GM10266 (cell line): ENCODE measurements at regions not wholly inside any gene's neighbourhood (a gene's known extent, or its start where the extent isn't known, plus 50 kb on each side); places are given as distances from the start of the nearest gene placed in this dataset.

ENCODE experiments used
- DNase-seq: peaks from one replicate; pipeline ENCODE4 v3.0.0; 2012; ENCODE audit errors: extremely low spot score
- CTCF ChIP-seq: IDR thresholded peaks from 2 replicates; pipeline ENCODE4 v1.5.1; 2012; ENCODE audit warnings: mild to moderate bottlenecking, low read depth; ENCODE audit not compliant: control insufficient read depth, insufficient read depth; ENCODE audit errors: missing control alignments

- DNase-seq: no peak
- no peak for TF ChIP-seq CTCF
Measured at GRCh38 chr4:11118513-11118912, 310.2 kb downstream of the HS3ST1 start.

- TF ChIP-seq CTCF: no peak
Measured at GRCh38 chr4:11116940-11117339, 311.8 kb downstream of the HS3ST1 start.

GRCh38 chr4:11111876-11112275 is 316.8 kb downstream of the HS3ST1 start:
- no peak for DNase-seq
- TF ChIP-seq CTCF: no peak

More at GRCh38 chr4:11116940-11117339, 311.8 kb downstream of the HS3ST1 start:
- no peak for DNase-seq

- TF ChIP-seq CTCF: no peak
- DNase-seq: no peak
Measured at GRCh38 chr4:11111370-11111769, 317.3 kb downstream of the HS3ST1 start.

- no peak for DNase-seq
Measured at GRCh38 chr4:11106759-11107158, 321.9 kb downstream of the HS3ST1 start.

GRCh38 chr4:11106190-11106589 is 322.5 kb downstream of the HS3ST1 start:
- no peak for TF ChIP-seq CTCF
- DNase-seq: no peak

More at GRCh38 chr4:11106759-11107158, 321.9 kb downstream of the HS3ST1 start:
- TF ChIP-seq CTCF: no peak

- no peak for DNase-seq
- TF ChIP-seq CTCF: no peak
Measured at GRCh38 chr4:11105715-11106114, 323.0 kb downstream of the HS3ST1 start.

- TF ChIP-seq CTCF: no peak
Measured at GRCh38 chr4:11098461-11098860, 330.2 kb downstream of the HS3ST1 start.

More at GRCh38 chr4:11098461-11098860, 330.2 kb downstream of the HS3ST1 start:
- DNase-seq: no peak
